ENCODE measurements at regions not wholly inside any gene's neighbourhood (a gene's known extent, or its start where the extent isn't known, plus 50 kb on each side); places are given as distances from the start of the nearest gene placed in this dataset.
"Not testable (repeated sequence)": the region's sequence is repeated elsewhere in the genome, so short reads cannot be mapped to it uniquely, and the experiment has no call there.

- no peak overlapping the region for H3K4me3 ChIP-seq (ENCODE audit: low read depth, low read length)
Measured at GRCh38 chr6:15129887-15130286, 116.0 kb upstream of the JARID2 start.

- H3K4me3 ChIP-seq (ENCODE audit: low read depth, low read length) = no peak overlapping the region
Measured at GRCh38 chr6:15131234-15131633, 114.6 kb upstream of the JARID2 start.

GRCh38 chr6:15131651-15132061, 114.2 kb upstream of the JARID2 start:
- no peak overlapping the region for H3K4me3 ChIP-seq (ENCODE audit: low read depth, low read length)

GRCh38 chr6:15132167-15132566, 113.7 kb upstream of the JARID2 start:
- H3K4me3 ChIP-seq (ENCODE audit: low read depth, low read length) = no peak overlapping the region

- no peak overlapping the region for H3K4me3 ChIP-seq (ENCODE audit: low read depth, low read length)
Measured at GRCh38 chr6:15132854-15133670, 112.8 kb upstream of the JARID2 start.

- H3K4me3 ChIP-seq (ENCODE audit: low read depth, low read length) = no peak overlapping the region
Measured at GRCh38 chr6:15137086-15137485, 108.8 kb upstream of the JARID2 start.

- no peak overlapping the region for H3K4me3 ChIP-seq (ENCODE audit: low read depth, low read length)
Measured at GRCh38 chr6:15143086-15143485, 102.8 kb upstream of the JARID2 start.

- H3K4me3 ChIP-seq (ENCODE audit: low read depth, low read length) = no peak overlapping the region
Measured at GRCh38 chr6:15143540-15143939, 102.3 kb upstream of the JARID2 start.

GRCh38 chr6:15145821-15146220, 100.0 kb upstream of the JARID2 start:
- H3K4me3 ChIP-seq (ENCODE audit: low read depth, low read length) = no peak overlapping the region

GRCh38 chr6:15147827-15148226, 98.0 kb upstream of the JARID2 start:
- no peak overlapping the region for H3K4me3 ChIP-seq (ENCODE audit: low read depth, low read length)

GRCh38 chr6:15148356-15148946, 97.4 kb upstream of the JARID2 start:
- no peak overlapping the region for H3K4me3 ChIP-seq (ENCODE audit: low read depth, low read length)

- no peak overlapping the region for H3K4me3 ChIP-seq (ENCODE audit: low read depth, low read length)
Measured at GRCh38 chr6:15150207-15150606, 95.7 kb upstream of the JARID2 start.

- no peak overlapping the region for H3K4me3 ChIP-seq (ENCODE audit: low read depth, low read length)
Measured at GRCh38 chr6:15152700-15153099, 93.2 kb upstream of the JARID2 start.

GRCh38 chr6:15153191-15153590, 92.7 kb upstream of the JARID2 start:
- no peak overlapping the region for H3K4me3 ChIP-seq (ENCODE audit: low read depth, low read length)

- no peak overlapping the region for H3K4me3 ChIP-seq (ENCODE audit: low read depth, low read length)
Measured at GRCh38 chr6:15157479-15157878, 88.4 kb upstream of the JARID2 start.

- H3K4me3 ChIP-seq (ENCODE audit: low read depth, low read length) = no peak overlapping the region
Measured at GRCh38 chr6:15158821-15159619, 86.8 kb upstream of the JARID2 start.

- H3K4me3 ChIP-seq (ENCODE audit: low read depth, low read length) = no peak overlapping the region
Measured at GRCh38 chr6:15160812-15161211, 85.1 kb upstream of the JARID2 start.

GRCh38 chr6:15164855-15165254, 81.0 kb upstream of the JARID2 start:
- H3K4me3 ChIP-seq (ENCODE audit: low read depth, low read length) = not testable (repeated sequence)

GRCh38 chr6:15166121-15166520, 79.7 kb upstream of the JARID2 start:
- H3K4me3 ChIP-seq (ENCODE audit: low read depth, low read length) = no peak overlapping the region

GRCh38 chr6:15170126-15170525, 75.7 kb upstream of the JARID2 start:
- no peak overlapping the region for H3K4me3 ChIP-seq (ENCODE audit: low read depth, low read length)

- no peak overlapping the region for H3K4me3 ChIP-seq (ENCODE audit: low read depth, low read length)
Measured at GRCh38 chr6:15171026-15171425, 74.8 kb upstream of the JARID2 start.

Measured in iPS-11a (cell line).